DMS153 treated with DMSO at 0.1 percent for 48 hours (cell line): ENCODE measurements at regions not wholly inside any gene's neighbourhood (a gene's known extent, or its start where the extent isn't known, plus 50 kb on each side); places are given as distances from the start of the nearest gene placed in this dataset.

Source experiments
- DNase-seq: peaks from one replicate; lab custom pipeline; 2025; ENCODE audit not compliant: unreplicated experiment; lab: John Stamatoyannopoulos, UW

DNA sequence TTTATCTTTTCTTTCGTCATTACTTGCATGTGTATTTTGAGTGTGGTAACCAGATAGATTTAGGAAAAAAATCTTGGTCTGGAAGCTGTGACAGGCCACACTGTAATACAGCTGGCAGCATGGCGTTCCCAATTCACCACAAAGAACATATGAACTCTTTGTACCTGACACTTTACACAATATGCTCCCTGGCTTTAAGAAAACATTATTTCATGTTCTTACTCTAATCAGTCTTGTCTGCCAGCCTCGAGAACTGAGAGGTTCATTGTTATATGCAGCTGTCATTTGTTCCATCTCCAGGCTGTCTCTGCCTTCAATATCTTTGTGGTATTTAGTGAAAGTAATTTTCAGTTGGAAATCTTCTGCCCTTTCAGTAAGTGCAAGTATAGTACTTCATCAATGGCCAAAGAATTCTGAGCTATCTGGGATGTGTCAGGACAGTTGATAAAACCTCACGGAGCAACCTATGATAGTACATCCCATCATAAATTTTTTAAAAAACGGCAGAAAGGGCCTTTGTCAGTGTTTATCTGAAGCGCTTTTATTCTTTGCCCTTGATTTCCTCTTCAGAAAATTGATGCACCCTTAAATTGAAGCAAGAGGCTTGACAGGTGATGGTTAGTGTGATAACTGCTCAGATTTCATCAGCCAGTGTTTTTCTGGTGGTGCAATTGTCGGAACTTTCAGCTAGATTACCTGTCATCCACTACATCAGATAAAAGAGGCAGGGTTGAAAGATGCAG lies 146.3 kb upstream of the SP8 start:
- DNase-seq, result no peak

DNA sequence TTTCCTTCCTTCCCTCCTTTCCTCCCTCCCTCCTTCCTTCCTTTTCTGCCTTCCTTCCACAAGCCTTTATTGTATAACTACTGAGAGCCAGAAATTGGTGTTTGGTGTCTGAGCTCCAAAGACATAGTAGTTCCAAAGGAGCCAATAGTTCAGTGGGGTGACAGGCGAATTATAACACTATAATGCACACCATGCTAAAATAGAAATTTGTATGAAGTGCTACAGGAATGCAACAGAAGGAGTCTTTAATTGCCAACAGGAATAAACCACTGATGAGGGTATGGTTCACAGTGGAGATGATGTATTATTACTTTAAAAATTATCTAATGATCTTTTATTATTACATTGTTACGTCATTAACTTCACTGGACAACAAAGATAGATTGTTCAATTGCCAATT lies 158.8 kb upstream of the SP8 start:
- DNase-seq, result no peak

DNA sequence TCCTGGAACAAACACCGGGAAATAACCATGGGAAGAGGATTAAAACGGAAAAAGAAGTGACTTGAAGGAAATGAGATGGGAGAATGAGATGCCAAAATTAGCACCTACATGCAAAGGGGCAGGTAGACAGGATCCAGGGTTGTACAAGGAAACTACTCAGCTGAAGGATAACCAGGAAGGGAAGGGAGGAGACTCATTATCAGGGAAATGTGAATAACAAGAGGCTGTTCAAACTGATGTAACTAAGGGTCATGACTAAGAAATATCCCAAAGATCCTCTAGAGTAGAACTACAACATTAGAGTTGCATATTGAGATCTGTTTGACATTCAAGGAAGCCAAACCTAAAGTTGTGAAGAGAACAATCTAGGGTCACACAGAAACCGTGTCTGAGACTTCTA lies 166.2 kb upstream of the SP8 start:
- no peak for DNase-seq

GRCh38 chr7:20954711-20955619 lies 168.3 kb upstream of the SP8 start:
- DNase-seq, result no peak

GRCh38 chr7:20958572-20958971 lies 171.9 kb upstream of the SP8 start:
- DNase-seq, result peak; percentile 57

DNA sequence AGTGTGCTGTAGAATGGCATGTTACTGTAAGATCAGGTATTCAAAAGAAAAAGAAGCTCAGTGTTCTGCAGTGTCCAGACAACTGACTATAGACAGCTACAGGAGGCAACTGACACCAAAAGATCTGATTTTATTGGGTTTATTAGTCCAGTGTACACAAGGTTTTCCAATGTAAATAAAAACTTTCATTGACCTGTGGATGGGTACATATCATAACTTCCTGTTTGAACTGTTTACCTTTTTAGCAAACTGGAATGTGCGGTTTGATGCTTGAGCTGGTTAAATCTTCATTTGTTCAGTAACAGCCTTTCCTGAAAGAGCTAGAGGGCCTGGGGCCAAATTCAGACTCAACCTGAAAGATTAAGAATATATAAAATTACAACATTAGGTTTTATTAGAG lies 172.6 kb upstream of the SP8 start:
- DNase-seq, result peak; percentile 52

DNA sequence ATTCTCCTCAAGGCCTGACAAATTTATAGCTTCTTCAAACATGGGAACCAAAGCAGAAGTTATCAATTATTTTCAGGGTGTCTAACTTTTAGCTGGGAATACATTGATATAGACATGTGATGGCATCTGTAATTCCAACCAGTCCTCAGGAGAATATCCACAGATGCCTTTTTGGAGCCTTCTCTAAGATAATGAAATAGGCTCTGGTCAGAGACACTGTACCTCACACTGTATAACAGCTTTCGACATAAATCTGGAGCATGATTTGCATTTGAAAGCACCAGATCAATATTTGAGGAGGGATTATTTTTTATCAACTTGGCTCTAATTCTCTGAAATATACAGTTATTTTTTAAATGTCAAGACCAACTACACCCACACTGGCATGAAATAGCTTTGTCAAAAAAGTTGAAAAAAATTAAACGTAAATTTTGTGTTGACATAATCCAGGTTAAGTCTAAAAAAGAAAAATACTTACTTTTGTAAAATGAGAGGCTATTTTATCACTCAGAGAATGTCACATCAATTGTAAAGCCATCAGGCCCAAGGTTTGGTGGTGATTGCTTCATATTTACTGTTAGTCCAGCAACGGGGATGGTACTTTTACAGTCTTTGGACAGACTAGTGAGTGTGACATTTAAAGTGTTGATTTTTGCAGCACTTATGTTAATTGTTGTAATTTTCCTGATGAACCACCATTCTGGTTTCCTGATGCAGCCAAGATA lies 177.0 kb upstream of the SP8 start:
- DNase-seq, result no peak

GRCh38 chr7:20964281-20964918 lies 177.7 kb upstream of the SP8 start:
- peak; percentile 73 for DNase-seq

GRCh38 chr7:20971219-20971618 lies 184.5 kb upstream of the SP8 start:
- DNase-seq, result no peak

DNA sequence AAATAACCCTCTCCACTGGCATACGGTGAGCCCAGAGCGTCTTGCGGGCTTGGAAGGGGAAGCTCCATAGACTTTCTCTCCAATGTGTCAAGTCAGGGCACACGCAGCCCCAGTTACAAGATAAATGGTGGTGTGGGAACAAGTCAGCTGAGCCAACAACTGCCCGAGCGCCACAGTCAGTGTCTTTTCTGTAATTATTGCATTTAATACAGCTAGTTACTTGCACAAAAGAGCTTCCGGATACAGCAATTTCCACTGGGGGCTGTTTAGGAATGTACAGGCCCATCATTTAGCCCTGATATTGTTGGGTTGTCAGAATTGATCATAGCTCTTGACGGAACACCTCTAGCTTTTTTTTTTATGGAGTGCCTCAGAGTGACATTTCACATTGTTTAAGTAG lies 193.5 kb upstream of the SP8 start:
- no peak for DNase-seq

DNA sequence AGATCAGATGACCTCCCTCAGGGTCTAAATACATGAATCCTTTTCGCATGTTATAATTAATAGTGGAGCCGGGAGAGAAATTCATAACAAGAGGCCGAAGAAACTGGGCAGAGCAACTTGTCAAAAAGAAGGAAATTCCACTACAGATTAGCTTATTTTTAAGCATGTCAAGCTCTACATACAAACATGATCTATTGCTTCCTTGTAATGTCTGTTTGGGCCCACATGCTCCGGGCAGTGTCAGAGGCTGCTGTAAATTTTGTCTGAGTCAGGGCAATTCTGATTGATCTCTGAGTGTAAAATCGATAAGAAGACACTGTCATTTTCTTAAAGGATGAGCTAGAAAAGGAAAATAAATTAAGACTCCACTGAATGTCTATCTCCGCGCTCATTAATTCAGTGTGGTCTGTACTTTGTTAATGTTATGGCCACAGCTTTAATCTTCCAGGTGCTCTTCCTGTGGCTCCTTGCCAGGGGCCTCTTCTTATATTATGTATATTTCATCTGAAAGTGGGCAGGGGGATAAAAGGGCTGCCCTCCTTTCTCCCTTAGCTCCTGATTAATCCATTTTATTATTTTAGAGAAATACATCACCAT lies 194.1 kb upstream of the SP8 start:
- DNase-seq, result no peak

DNA sequence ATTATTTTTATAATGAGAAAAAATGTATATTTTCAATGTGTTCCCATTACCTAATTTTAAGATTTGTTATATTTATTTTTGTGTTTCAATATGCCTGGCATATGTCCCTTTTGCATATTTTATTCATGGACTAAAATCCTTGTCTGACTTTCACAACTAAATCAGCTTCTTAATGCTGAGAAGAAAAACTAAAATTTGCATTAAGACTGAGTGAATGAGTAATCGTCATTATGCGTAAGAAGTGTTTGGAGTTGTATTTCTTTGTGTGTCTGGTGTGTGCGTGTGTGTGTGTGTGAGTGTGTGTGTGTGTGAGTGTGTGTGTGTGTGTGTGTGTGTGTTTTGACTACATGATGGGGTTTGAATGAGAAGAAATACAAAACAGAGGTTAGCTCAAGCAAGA lies 201.7 kb upstream of the SP8 start:
- DNase-seq, result no peak

DNA sequence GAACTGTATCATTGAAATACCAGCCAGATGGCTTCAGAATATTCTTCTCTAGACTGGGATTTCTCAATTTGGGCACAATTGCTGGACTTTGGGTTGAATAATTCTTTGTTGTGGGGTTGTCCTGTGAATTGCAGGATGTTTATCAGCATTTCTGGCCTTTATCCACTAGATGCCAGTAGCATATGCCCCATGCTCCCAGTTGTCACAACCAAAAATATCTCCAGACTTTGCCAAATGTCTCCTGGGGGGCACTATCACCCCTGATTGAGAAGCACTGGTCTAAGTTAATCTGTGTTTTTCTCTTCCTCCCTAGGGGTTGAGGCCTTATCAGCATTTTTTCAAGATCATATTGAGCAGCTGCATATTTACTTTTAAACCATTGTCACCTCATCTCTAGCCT lies 204.9 kb upstream of the SP8 start:
- DNase-seq, result no peak

DNA sequence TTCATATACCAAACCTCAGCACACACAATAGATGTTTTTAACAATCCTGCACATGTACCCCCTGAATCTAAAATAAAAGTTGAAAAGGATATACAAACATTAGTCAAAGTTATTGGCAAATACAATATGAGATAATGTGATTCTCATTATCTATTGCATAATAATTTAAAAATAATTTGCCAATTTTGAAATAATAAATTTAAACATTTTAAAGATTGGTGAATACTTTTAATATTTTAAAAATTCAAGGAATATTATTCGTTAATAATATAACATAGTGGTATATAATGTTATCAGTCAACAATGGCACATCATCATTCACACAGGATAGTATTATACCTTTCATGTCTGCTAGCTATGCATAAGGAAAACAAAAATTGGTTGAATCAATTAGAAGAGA lies 207.0 kb upstream of the SP8 start:
- DNase-seq, result no peak

GRCh38 chr7:20998309-20998708 lies 211.6 kb upstream of the SP8 start:
- DNase-seq, result no peak

GRCh38 chr7:21011153-21011552 lies 224.5 kb upstream of the SP8 start:
- no peak for DNase-seq

GRCh38 chr7:21013765-21014539 lies 227.3 kb upstream of the SP8 start:
- no peak for DNase-seq

GRCh38 chr7:21020667-21021066 lies 234.0 kb upstream of the SP8 start:
- DNase-seq, result no peak

DNA sequence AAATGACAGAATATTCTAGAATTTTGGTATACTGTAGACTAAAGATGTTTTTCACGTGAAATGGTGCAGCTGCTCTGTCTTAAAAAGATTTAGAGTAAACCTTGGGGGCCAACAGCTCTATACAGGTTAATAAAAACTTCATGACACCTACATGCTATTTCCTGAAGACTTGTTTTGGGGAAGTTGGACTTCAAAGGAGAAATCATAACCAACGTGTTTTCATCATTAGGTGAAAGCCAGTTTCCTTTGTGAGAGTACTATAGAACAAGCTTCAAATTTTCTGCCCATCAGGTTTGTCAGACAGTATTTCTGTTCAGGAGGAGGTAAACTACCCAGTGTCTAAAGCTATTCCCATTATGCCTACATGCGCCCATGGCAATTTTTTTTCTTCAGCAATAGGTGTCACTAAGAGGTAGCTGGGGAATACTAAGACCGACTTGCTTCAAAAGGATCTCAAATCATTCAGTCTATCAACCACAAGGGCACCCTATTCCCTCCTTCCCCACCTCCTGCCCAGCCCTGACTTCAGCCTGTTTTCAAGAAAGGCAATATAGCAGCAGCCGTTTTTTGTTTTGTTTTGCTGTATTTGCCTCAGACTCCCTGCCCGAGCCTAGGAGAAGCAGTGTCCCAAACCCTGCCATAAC lies 237.3 kb upstream of the SP8 start:
- DNase-seq, result no peak

DNA sequence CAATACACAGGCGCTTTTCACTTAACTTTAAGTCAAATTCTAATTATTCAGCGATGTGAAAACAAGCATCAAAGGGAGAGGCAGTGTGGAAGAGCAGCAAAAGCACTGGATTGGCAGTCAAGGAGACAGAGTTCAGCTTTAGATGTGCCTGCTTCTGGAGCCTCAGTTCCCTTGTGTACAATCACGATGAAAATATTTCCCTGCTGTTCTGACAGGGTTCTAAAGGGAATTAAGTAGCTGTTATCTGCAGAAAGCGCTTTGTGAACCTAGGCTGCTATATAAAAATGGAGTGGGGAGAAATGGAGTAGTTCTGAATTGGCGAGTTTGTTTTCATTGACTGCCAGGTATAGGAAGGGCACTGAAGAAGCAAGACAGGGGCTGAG lies 237.8 kb upstream of the SP8 start:
- DNase-seq, result no peak
